Gastrocnemius medialis (tissue), 4 donors: ENCODE measurements at regions not wholly inside any gene's neighbourhood (a gene's known extent, or its start where the extent isn't known, plus 50 kb on each side); places are given as distances from the start of the nearest gene placed in this dataset.

Source experiments
- ATAC-seq, 2 donors: fragments of 150-250 bp; one replicate each; pipeline ENCODE4 v1.9.1; 2016
- DNase-seq, 2 donors: peaks; one replicate each; pipeline ENCODE4 v3.0.0-alpha.2; 2019
- H3K27ac ChIP-seq, 4 donors: fragments of 200-600 bp; sonication (generic); 1 replicate in 1 of 4; 2 replicates in 3 of 4; pipeline ENCODE4 v1.5.1; 2016 to 2018; ENCODE audit warnings: mild to moderate bottlenecking in 2 of 4, moderate library complexity in 1 of 4
- H3K27me3 ChIP-seq, 3 donors: fragments of 200-600 bp; sonication (generic) in 2 of 3; 1 replicate in 1 of 3; 2 replicates in 2 of 3; pipeline versions ENCODE4 v1.5.1 to v1.6.0; 2016 to 2019; ENCODE audit warnings: mild to moderate bottlenecking in 1 of 3, moderate library complexity in 1 of 3
- H3K36me3 ChIP-seq, 2 donors: fragments of 200-600 bp; sonication (generic) in 1 of 2; one replicate each; pipeline ENCODE4 v1.5.1; 2017 to 2018
- H3K4me1 ChIP-seq, 2 donors: fragments of 200-600 bp; sonication (generic) in 1 of 2; one replicate each; pipeline ENCODE4 v1.5.1; 2016 to 2017; ENCODE audit warnings: mild to moderate bottlenecking in 2 of 2
- H3K4me3 ChIP-seq, 4 donors: fragments of 200-600 bp; sonication (generic) in 3 of 4; 1 replicate in 1 of 4; 2 replicates in 3 of 4; pipeline ENCODE4 v1.5.1; 2016 to 2019; ENCODE audit warnings: mild to moderate bottlenecking in 2 of 4
- H3K9me3 ChIP-seq, 3 donors: fragments of 200-600 bp; sonication (generic) in 2 of 3; 1 replicate in 1 of 3; 2 replicates in 2 of 3; pipeline ENCODE4 v1.5.1; 2016 to 2019
- POLR2A ChIP-seq, 2 donors: fragments of 450-650 bp; IDR thresholded peaks; one replicate each; pipeline ENCODE4 v1.6.1; 2017; ENCODE audit warnings: antibody characterized with exemption in 2 of 2, mild to moderate bottlenecking in 2 of 2, moderate library complexity in 2 of 2
- in situ Hi-C, 4 donors: fragments of 200-750 bp; cut with MboI; loops; one replicate each; pipeline versions ENCODE4 v1.15.0 to v1.8.0; 2017; ENCODE audit warnings: low sequenced_read_pairs in 4 of 4
- intact Hi-C: fragments of 100-400 bp; cut with DNase I; formaldehyde crosslinking; loops from one replicate; pipeline ENCODE4 v1.15.1; 2023; ENCODE audit warnings: low total_unique reads
- TF ChIP-seq, protein P1 (sequence below), 5 experiments: fragments of 450-650 bp in 3 of 5; fragments of 200-600 bp in 2 of 5; sonication (generic) in 2 of 5; IDR thresholded peaks in 4 of 5; conservative IDR thresholded peaks in 1 of 5; 1 replicate in 4 of 5; 2 replicates in 1 of 5; pipeline ENCODE4 v1.5.1; 2016 to 2019; ENCODE audit warnings: antibody characterized with exemption in 5 of 5, mild to moderate bottlenecking in 3 of 5, moderate library complexity in 3 of 5

DNA sequence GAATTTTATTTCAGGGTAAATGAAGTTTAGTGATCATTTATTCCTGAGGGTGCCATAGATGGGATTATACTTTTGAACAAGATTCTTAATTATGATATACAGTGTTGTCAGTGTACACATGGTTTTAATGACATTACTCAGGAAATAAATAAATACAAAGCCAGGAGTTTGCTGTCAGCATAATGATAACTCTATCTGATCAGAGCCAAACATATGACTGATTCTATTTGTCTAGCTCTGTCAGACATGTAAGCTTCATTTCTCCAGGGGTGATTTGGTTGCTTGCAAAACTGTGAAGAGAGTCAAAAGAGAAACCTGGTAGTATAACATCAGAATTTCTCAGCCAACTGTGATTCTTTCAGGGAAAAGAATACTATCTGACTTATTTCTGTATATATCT is 1425.8 kb upstream of the C9orf72 start:
- DNase-seq: no peak
- no peak overlapping the region for H3K27ac ChIP-seq
- no peaks in the 10 kb centered on the region for H3K27me3 ChIP-seq
- H3K36me3 ChIP-seq: no peaks in the 10 kb centered on the region
- H3K4me3 ChIP-seq: no peak overlapping the region
- no peak for ATAC-seq
- H3K4me1 ChIP-seq: no peaks in the 10 kb centered on the region
- intact Hi-C loops (no loop called here), in situ Hi-C loops (no loop called here)
- TF ChIP-seq, protein P1, sequence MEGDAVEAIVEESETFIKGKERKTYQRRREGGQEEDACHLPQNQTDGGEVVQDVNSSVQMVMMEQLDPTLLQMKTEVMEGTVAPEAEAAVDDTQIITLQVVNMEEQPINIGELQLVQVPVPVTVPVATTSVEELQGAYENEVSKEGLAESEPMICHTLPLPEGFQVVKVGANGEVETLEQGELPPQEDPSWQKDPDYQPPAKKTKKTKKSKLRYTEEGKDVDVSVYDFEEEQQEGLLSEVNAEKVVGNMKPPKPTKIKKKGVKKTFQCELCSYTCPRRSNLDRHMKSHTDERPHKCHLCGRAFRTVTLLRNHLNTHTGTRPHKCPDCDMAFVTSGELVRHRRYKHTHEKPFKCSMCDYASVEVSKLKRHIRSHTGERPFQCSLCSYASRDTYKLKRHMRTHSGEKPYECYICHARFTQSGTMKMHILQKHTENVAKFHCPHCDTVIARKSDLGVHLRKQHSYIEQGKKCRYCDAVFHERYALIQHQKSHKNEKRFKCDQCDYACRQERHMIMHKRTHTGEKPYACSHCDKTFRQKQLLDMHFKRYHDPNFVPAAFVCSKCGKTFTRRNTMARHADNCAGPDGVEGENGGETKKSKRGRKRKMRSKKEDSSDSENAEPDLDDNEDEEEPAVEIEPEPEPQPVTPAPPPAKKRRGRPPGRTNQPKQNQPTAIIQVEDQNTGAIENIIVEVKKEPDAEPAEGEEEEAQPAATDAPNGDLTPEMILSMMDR (IDR thresholded peaks at IDR 0.05 in 4 of 5, conservative IDR thresholded peaks at IDR 0.05 in 1 of 5): no peak
- no peak for TF ChIP-seq POLR2A (IDR thresholded peaks at IDR 0.05)
- no peaks in the 10 kb centered on the region for H3K9me3 ChIP-seq

DNA sequence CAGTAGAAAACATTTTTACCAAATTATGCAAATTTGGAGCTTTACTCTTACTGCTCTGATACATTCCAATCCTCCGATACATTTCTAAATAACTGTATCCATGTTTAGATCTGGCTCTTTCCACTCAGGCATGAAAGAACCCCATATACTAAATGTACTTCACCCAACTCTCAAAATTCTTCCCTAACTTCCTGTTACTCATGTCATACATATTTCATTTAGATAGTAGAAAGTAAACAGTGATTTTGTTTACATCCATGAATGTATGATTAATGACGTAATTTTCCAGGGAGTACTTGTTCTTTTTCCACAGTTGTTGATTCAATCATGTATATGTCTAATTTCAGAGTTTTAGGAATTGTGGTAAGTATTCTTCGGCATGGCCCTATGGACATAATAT is 1426.5 kb upstream of the C9orf72 start:
- Histone ChIP-seq H3K4me3 (no peak overlapping the region), H3K27me3 (no peaks in the 10 kb centered on the region), H3K36me3 (no peaks in the 10 kb centered on the region), H3K4me1 (no peaks in the 10 kb centered on the region), H3K9me3 (no peaks in the 10 kb centered on the region), H3K27ac (no peak overlapping the region)
- TF ChIP-seq, protein P1 (IDR thresholded peaks at IDR 0.05 in 4 of 5, conservative IDR thresholded peaks at IDR 0.05 in 1 of 5): no peak
- TF ChIP-seq POLR2A (IDR thresholded peaks at IDR 0.05): no peak
- ATAC-seq (no peak), DNase-seq (no peak)
- in situ Hi-C loops (no loop called here), intact Hi-C loops (no loop called here)

DNA sequence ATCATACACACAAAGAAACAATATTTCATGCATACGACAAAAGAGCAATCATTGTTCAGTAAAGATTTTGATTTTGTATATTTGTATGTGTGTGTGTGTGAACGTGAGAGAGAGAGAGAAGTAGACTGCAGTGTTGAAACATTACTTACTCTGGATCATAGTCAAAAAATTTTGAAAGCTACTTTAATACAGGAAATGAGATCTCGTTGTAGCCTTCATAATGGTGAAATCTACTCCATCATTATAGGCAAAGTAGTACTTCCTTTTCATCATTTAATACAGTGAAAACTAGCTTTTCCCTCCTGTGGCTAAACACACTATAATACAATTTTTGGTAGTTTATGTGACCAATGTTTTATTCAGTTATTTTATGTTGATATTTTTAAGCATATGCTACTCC is 1427.7 kb upstream of the C9orf72 start:
- intact Hi-C loops (no loop called here), in situ Hi-C loops (no loop called here)
- H3K9me3 ChIP-seq: no peaks in the 10 kb centered on the region
- no peaks in the 10 kb centered on the region for H3K4me1 ChIP-seq
- H3K27me3 ChIP-seq: no peaks in the 10 kb centered on the region
- ATAC-seq (no peak), DNase-seq (no peak)
- no peak overlapping the region for H3K4me3 ChIP-seq
- H3K36me3 ChIP-seq: no peaks in the 10 kb centered on the region
- TF ChIP-seq, protein P1 (IDR thresholded peaks at IDR 0.05 in 4 of 5, conservative IDR thresholded peaks at IDR 0.05 in 1 of 5): no peak
- TF ChIP-seq POLR2A (IDR thresholded peaks at IDR 0.05): no peak
- H3K27ac ChIP-seq: no peak overlapping the region

DNA sequence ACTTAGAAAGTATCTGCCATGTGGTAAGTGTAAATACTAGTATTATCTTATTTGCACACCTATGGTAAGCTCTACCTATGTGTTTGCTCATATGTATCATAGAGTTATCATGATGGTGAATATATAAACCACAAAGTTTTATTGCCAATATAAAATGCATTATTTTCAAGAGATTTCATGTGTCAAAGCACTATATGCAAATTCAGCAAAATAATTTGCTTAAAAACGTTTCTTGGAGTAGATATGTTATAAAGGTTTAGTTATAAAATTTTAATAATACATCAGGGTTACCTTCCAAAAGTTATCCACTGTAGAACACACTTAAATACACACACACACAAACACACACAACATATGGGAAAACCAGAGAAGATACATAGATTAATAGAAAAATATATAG is 1431.7 kb upstream of the C9orf72 start:
- ATAC-seq (no peak), DNase-seq (no peak)
- H3K4me3 ChIP-seq: no peak overlapping the region
- no peaks in the 10 kb centered on the region for H3K4me1 ChIP-seq
- H3K9me3 ChIP-seq: no peaks in the 10 kb centered on the region
- H3K27ac ChIP-seq: no peak overlapping the region
- TF ChIP-seq, protein P1 (IDR thresholded peaks at IDR 0.05 in 4 of 5, conservative IDR thresholded peaks at IDR 0.05 in 1 of 5): no peak
- TF ChIP-seq POLR2A (IDR thresholded peaks at IDR 0.05): no peak
- no peaks in the 10 kb centered on the region for H3K36me3 ChIP-seq
- intact Hi-C loops (no loop called here), in situ Hi-C loops (no loop called here)
- no peaks in the 10 kb centered on the region for H3K27me3 ChIP-seq

DNA sequence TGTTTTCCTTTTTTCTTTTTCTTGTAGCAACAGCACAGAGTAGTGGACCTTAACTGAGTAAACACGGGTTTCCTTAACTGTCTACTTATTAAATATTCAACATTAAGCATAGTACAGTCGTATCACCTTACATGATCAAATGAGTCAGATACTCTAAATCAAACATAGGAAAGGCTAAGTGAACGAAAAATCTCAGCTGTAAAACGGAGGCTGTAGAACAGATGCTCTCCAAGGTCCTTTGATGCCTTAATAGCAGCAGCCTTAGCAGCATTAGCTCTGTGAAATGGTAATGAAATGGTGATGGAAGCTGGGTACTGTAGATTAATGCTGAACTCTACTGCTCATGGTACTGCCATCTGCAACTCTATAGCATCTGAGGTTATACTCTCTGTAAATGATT is 1433.3 kb upstream of the C9orf72 start:
- in situ Hi-C loops: no loop called here
- H3K36me3 ChIP-seq: no peaks in the 10 kb centered on the region
- H3K27me3 ChIP-seq: no peaks in the 10 kb centered on the region
- DNase-seq: no peak
- TF ChIP-seq, protein P1 (IDR thresholded peaks at IDR 0.05 in 4 of 5, conservative IDR thresholded peaks at IDR 0.05 in 1 of 5): no peak
- no peak for TF ChIP-seq POLR2A (IDR thresholded peaks at IDR 0.05)
- intact Hi-C loops: no loop called here
- ATAC-seq: no peak
- H3K4me1 ChIP-seq: no peaks in the 10 kb centered on the region
- H3K4me3 ChIP-seq: no peak overlapping the region
- H3K9me3 ChIP-seq: no peaks in the 10 kb centered on the region
- no peak overlapping the region for H3K27ac ChIP-seq
